WTC11 (cell line): ENCODE measurements at regions not wholly inside any gene's neighbourhood (a gene's known extent, or its start where the extent isn't known, plus 50 kb on each side); places are given as distances from the start of the nearest gene placed in this dataset.

Experiments used
- ATAC-seq: fragments of 200-7000 bp; cut with Tn5 transposase; 2 replicates; pipeline ENCODE4 v1.10.0; 2021; ENCODE audit warnings: mild to moderate bottlenecking, moderate library complexity
- CTCF ChIA-PET: fragments of 300-600 bp; sonication (Branson Sonifier 250); formaldehyde crosslinking; loops from one replicate; lab custom pipeline; 2021; ENCODE audit warnings: antibody characterized with exemption; lab: Charles Lee
- POLR2A ChIA-PET: fragments of 350-600 bp; sonication (Branson Sonifier 250); formaldehyde crosslinking; loops from one replicate; lab custom pipeline; 2021; ENCODE audit warnings: antibody characterized with exemption; lab: Charles Lee
- DNase-seq: peaks from one replicate; pipeline ENCODE4 v3.0.0; 2021; ENCODE audit warnings: low spot score
- H3K27ac Mint-ChIP-seq: 2 replicates; pipeline ENCODE4 v1.8.0; 2021; ENCODE audit warnings: mixed read lengths
- H3K27me3 Mint-ChIP-seq: 2 replicates; pipeline ENCODE4 v1.8.0; 2021; ENCODE audit warnings: low read depth, mild to moderate bottlenecking, moderate library complexity, mixed read lengths
- H3K36me3 Mint-ChIP-seq: 2 replicates; pipeline ENCODE4 v1.8.0; 2021; ENCODE audit warnings: mixed read lengths
- H3K4me1 Mint-ChIP-seq: 2 replicates; pipeline ENCODE4 v1.8.0; 2022; ENCODE audit warnings: mixed read lengths
- H3K4me3 Mint-ChIP-seq: 2 replicates; pipeline ENCODE4 v1.8.0; 2021; ENCODE audit warnings: mild to moderate bottlenecking, moderate library complexity, mixed read lengths
- H3K9me3 Mint-ChIP-seq: 2 replicates; pipeline ENCODE4 v1.8.0; 2021; ENCODE audit warnings: mixed read lengths
- CREM ChIP-seq: sonication (generic); formaldehyde crosslinking; IDR thresholded peaks from 2 replicates; pipeline ENCODE4 v1.8.1; 2022; ENCODE audit warnings: mild to moderate bottlenecking, missing genetic modification reagents, moderate library complexity
- FOXJ3 ChIP-seq: sonication (generic); formaldehyde crosslinking; IDR thresholded peaks from 2 replicates; pipeline ENCODE4 v1.9.0; 2021; ENCODE audit warnings: missing genetic modification reagents, mild to moderate bottlenecking, borderline replicate concordance
- GTF2I ChIP-seq: fragments of 250-450 bp; sonication (Bioruptor Pico); conservative IDR thresholded peaks from 2 replicates; pipeline ENCODE4 v1.4.0; 2021; ENCODE audit warnings: mild to moderate bottlenecking
- NFYB ChIP-seq: sonication (generic); formaldehyde crosslinking; conservative IDR thresholded peaks from 2 replicates; pipeline ENCODE4 v1.8.0; 2022; ENCODE audit warnings: low read depth, missing genetic modification reagents
- TP53 ChIP-seq: sonication (generic); formaldehyde crosslinking; IDR thresholded peaks from 2 replicates; pipeline ENCODE4 v1.8.1; 2023; ENCODE audit warnings: mild to moderate bottlenecking, missing genetic modification reagents
- ZNF219 ChIP-seq: sonication (generic); formaldehyde crosslinking; IDR thresholded peaks from 2 replicates; pipeline ENCODE4 v1.8.0; 2023; ENCODE audit warnings: missing genetic modification reagents, mild to moderate bottlenecking, borderline replicate concordance
- TF ChIP-seq, protein P1 (sequence below): sonication (generic); formaldehyde crosslinking; IDR thresholded peaks from 2 replicates; pipeline ENCODE4 v1.8.1; 2023; ENCODE audit warnings: mild to moderate bottlenecking, missing genetic modification reagents
- TF ChIP-seq, protein P2 (sequence below): sonication (generic); formaldehyde crosslinking; IDR thresholded peaks from 2 replicates; pipeline ENCODE4 v1.8.0; 2023; ENCODE audit warnings: missing genetic modification reagents, mild to moderate bottlenecking, borderline replicate concordance
- TF ChIP-seq, protein P3 (sequence below): sonication (generic); formaldehyde crosslinking; IDR thresholded peaks from 2 replicates; pipeline ENCODE4 v1.8.0; 2022; ENCODE audit warnings: mild to moderate bottlenecking, missing genetic modification reagents
- TF ChIP-seq, protein P4 (sequence below): sonication (generic); formaldehyde crosslinking; IDR thresholded peaks from 2 replicates; pipeline ENCODE4 v1.8.1; 2023; ENCODE audit warnings: mild to moderate bottlenecking, moderate library complexity, missing genetic modification reagents
- TF ChIP-seq, protein P5 (sequence below): sonication (generic); formaldehyde crosslinking; IDR thresholded peaks from 2 replicates; pipeline ENCODE4 v1.8.0; 2023; ENCODE audit warnings: missing genetic modification reagents
- TF ChIP-seq, protein P6 (sequence below): sonication (generic); formaldehyde crosslinking; conservative IDR thresholded peaks from 2 replicates; pipeline ENCODE4 v1.8.1; 2023; ENCODE audit warnings: mild to moderate bottlenecking, low read depth, missing genetic modification reagents, moderate library complexity

DNA sequence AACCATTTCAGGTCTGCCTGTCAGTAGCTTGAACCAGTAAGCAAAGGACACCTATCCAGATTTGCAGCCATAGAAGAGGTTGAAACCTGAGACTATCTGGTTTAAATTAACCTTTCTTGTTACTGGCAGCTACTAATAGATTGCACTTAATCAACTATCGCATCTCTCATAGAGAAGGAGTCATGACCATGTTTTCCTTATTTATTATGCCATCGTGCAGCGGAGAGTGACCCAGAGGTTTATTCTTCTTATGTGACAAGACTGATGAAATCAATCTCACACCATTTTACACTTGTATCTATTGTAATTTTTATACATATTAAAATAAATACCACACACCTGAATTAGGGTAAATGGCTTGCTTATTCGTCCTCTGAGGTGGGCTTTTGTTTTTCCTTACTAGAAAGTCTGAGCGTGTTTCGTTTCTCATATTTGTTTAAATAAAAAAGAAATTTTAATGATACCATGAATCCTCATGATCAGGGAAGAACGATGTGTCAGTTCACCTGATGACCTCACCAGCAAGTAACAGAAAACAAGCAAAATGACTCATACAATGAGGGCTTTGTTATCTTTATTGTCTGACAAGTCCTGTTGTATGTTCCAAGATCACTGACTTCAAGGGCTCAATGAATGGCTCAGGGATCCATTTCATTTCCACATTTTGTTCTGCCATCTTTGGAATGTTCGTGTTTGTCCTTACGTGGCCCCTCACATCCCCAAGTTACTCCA is 379.5 kb upstream of the DPH6 start:
- no peak for DNase-seq
- POLR2A ChIA-PET, result no interaction called here

DNA sequence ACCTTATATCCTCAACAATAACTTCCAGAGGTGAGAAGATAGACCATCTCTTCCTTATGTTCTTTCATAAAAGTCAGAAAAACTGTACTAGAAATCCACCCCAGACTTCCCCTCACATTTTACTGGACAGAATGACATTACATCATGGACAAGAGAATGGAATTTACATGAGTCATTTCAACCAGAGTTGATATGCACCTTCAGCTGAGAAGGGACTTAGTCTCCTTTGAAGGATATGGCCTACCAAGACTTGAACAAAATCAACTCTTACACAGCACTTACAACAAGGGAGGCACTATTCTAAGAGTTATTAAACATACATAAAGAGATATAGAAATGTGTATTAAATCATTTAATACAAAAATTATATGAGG is 380.0 kb upstream of the DPH6 start:
- TF ChIP-seq, protein P1, sequence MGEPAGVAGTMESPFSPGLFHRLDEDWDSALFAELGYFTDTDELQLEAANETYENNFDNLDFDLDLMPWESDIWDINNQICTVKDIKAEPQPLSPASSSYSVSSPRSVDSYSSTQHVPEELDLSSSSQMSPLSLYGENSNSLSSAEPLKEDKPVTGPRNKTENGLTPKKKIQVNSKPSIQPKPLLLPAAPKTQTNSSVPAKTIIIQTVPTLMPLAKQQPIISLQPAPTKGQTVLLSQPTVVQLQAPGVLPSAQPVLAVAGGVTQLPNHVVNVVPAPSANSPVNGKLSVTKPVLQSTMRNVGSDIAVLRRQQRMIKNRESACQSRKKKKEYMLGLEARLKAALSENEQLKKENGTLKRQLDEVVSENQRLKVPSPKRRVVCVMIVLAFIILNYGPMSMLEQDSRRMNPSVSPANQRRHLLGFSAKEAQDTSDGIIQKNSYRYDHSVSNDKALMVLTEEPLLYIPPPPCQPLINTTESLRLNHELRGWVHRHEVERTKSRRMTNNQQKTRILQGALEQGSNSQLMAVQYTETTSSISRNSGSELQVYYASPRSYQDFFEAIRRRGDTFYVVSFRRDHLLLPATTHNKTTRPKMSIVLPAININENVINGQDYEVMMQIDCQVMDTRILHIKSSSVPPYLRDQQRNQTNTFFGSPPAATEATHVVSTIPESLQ (CRISPR knock-in tag), result no peak
- TF ChIP-seq CREM (CRISPR knock-in tag) (no peak), TP53 (no peak), NFYB (no peak), GTF2I (no peak), ZNF219 (CRISPR knock-in tag) (no peak), FOXJ3 (CRISPR knock-in tag) (no peak)
- TF ChIP-seq, protein P2, sequence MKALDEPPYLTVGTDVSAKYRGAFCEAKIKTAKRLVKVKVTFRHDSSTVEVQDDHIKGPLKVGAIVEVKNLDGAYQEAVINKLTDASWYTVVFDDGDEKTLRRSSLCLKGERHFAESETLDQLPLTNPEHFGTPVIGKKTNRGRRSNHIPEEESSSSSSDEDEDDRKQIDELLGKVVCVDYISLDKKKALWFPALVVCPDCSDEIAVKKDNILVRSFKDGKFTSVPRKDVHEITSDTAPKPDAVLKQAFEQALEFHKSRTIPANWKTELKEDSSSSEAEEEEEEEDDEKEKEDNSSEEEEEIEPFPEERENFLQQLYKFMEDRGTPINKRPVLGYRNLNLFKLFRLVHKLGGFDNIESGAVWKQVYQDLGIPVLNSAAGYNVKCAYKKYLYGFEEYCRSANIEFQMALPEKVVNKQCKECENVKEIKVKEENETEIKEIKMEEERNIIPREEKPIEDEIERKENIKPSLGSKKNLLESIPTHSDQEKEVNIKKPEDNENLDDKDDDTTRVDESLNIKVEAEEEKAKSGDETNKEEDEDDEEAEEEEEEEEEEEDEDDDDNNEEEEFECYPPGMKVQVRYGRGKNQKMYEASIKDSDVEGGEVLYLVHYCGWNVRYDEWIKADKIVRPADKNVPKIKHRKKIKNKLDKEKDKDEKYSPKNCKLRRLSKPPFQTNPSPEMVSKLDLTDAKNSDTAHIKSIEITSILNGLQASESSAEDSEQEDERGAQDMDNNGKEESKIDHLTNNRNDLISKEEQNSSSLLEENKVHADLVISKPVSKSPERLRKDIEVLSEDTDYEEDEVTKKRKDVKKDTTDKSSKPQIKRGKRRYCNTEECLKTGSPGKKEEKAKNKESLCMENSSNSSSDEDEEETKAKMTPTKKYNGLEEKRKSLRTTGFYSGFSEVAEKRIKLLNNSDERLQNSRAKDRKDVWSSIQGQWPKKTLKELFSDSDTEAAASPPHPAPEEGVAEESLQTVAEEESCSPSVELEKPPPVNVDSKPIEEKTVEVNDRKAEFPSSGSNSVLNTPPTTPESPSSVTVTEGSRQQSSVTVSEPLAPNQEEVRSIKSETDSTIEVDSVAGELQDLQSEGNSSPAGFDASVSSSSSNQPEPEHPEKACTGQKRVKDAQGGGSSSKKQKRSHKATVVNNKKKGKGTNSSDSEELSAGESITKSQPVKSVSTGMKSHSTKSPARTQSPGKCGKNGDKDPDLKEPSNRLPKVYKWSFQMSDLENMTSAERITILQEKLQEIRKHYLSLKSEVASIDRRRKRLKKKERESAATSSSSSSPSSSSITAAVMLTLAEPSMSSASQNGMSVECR (CRISPR knock-in tag), result no peak
- TF ChIP-seq, protein P3, sequence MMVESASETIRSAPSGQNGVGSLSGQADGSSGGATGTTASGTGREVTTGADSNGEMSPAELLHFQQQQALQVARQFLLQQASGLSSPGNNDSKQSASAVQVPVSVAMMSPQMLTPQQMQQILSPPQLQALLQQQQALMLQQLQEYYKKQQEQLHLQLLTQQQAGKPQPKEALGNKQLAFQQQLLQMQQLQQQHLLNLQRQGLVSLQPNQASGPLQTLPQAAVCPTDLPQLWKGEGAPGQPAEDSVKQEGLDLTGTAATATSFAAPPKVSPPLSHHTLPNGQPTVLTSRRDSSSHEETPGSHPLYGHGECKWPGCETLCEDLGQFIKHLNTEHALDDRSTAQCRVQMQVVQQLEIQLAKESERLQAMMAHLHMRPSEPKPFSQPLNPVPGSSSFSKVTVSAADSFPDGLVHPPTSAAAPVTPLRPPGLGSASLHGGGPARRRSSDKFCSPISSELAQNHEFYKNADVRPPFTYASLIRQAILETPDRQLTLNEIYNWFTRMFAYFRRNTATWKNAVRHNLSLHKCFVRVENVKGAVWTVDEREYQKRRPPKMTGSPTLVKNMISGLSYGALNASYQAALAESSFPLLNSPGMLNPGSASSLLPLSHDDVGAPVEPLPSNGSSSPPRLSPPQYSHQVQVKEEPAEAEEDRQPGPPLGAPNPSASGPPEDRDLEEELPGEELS (CRISPR knock-in tag), result no peak
- H3K36me3 Mint-ChIP-seq, result no peaks in the 10 kb centered on the region
- H3K27ac Mint-ChIP-seq, result no peak overlapping the region
- no peak for ATAC-seq
- no peaks in the 10 kb centered on the region for H3K27me3 Mint-ChIP-seq
- ChIA-PET CTCF (no interaction called here), POLR2A (no interaction called here)
- H3K9me3 Mint-ChIP-seq, result no peaks in the 10 kb centered on the region
- no peaks in the 10 kb centered on the region for H3K4me1 Mint-ChIP-seq
- DNase-seq, result no peak
- no peak overlapping the region for H3K4me3 Mint-ChIP-seq

More for the DNA sequence above, 379.5 kb upstream of the DPH6 start:
- no peaks in the 10 kb centered on the region for H3K4me1 Mint-ChIP-seq
- no peaks in the 10 kb centered on the region for H3K9me3 Mint-ChIP-seq
- no peak overlapping the region for H3K4me3 Mint-ChIP-seq
- no peak for ATAC-seq
- CTCF ChIA-PET, result no interaction called here
- H3K27ac Mint-ChIP-seq, result no peak overlapping the region
- no peaks in the 10 kb centered on the region for H3K27me3 Mint-ChIP-seq
- H3K36me3 Mint-ChIP-seq, result no peaks in the 10 kb centered on the region
- TF ChIP-seq, protein P4, sequence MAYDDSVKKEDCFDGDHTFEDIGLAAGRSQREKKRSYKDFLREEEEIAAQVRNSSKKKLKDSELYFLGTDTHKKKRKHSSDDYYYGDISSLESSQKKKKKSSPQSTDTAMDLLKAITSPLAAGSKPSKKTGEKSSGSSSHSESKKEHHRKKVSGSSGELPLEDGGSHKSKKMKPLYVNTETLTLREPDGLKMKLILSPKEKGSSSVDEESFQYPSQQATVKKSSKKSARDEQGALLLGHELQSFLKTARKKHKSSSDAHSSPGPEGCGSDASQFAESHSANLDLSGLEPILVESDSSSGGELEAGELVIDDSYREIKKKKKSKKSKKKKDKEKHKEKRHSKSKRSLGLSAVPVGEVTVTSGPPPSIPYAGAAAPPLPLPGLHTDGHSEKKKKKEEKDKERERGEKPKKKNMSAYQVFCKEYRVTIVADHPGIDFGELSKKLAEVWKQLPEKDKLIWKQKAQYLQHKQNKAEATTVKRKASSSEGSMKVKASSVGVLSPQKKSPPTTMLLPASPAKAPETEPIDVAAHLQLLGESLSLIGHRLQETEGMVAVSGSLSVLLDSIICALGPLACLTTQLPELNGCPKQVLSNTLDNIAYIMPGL (CRISPR knock-in tag), result no peak
- TF ChIP-seq, protein P5, sequence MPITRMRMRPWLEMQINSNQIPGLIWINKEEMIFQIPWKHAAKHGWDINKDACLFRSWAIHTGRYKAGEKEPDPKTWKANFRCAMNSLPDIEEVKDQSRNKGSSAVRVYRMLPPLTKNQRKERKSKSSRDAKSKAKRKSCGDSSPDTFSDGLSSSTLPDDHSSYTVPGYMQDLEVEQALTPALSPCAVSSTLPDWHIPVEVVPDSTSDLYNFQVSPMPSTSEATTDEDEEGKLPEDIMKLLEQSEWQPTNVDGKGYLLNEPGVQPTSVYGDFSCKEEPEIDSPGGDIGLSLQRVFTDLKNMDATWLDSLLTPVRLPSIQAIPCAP, result no peak
- TF ChIP-seq, protein P6, sequence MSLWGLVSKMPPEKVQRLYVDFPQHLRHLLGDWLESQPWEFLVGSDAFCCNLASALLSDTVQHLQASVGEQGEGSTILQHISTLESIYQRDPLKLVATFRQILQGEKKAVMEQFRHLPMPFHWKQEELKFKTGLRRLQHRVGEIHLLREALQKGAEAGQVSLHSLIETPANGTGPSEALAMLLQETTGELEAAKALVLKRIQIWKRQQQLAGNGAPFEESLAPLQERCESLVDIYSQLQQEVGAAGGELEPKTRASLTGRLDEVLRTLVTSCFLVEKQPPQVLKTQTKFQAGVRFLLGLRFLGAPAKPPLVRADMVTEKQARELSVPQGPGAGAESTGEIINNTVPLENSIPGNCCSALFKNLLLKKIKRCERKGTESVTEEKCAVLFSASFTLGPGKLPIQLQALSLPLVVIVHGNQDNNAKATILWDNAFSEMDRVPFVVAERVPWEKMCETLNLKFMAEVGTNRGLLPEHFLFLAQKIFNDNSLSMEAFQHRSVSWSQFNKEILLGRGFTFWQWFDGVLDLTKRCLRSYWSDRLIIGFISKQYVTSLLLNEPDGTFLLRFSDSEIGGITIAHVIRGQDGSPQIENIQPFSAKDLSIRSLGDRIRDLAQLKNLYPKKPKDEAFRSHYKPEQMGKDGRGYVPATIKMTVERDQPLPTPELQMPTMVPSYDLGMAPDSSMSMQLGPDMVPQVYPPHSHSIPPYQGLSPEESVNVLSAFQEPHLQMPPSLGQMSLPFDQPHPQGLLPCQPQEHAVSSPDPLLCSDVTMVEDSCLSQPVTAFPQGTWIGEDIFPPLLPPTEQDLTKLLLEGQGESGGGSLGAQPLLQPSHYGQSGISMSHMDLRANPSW (CRISPR knock-in tag), result no peak
- TF ChIP-seq, all 79 proteins: peak for 0
